ENCODE measurements at regions not wholly inside any gene's neighbourhood (a gene's known extent, or its start where the extent isn't known, plus 50 kb on each side); places are given as distances from the start of the nearest gene placed in this dataset.

DNA sequence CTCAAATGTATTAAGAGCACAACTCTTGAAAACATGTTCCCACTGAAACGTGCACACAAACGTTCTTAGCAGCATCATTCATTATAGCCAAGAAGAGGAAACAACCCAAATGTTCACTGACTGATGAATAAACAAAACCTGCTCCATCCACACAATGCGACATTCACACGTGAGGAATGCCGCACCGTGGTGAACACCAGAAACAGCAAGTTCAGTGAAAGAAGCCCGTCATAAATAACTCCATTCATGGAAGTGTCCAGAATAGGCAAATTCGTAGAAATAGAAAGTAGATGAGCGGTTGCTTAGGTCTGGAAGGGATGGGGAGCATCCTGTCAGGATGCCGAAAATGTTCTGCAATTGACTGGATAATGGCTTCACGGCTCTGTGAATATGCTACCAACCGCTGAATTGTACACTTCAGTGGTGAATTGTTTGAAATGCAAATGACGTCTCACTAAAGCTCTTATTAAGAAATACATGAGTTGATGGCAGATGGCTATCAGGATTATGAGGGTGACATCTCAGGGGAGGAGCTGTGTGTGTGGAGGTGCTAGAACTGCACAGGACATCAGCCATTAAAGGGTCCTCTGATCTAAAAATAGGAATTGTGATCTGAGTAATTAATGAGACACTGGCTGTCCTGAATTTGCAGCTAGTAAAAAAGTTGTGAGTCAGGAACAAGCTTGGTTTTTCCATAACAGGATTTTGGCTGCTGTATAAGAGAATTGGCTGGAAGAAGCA, 771.0 kb downstream of the KCNJ18 start (continued):
- TF ChIP-seq PHF8 (IDR thresholded peaks at IDR 0.05; ENCODE audit: borderline replicate concordance, low read depth) = no peak
- no peak for TF ChIP-seq FOXS1 (CRISPR knock-in tag; IDR thresholded peaks at IDR 0.05)
- no peak for TF ChIP-seq TFCP2L1 (CRISPR knock-in tag; IDR thresholded peaks at IDR 0.05)
- no peak for TF ChIP-seq HOXA7 (CRISPR knock-in tag; IDR thresholded peaks at IDR 0.05)
- no peak for TF ChIP-seq RAD21 (conservative IDR thresholded peaks at IDR 0.05 in 1 of 2, IDR thresholded peaks at IDR 0.05 in 1 of 2)
- TF ChIP-seq HES2 (IDR thresholded peaks at IDR 0.05) = no peak

GRCh38 chr17:22464041-22464440, 771.7 kb downstream of the KCNJ18 start:
- no peak for DNase-seq (ENCODE audit: low read depth in 1 of 2, low spot score in 1 of 2)
- POLR2A ChIA-PET = no interaction called here

GRCh38 chr17:22467720-22468119, 775.4 kb downstream of the KCNJ18 start:
- Histone ChIP-seq H3K4me1 (no peaks in the 10 kb centered on the region), H3K4me3 (no peak overlapping the region), H3K4me2 (no peak overlapping the region), H3K9me3 (no peaks in the 10 kb centered on the region), H3K27ac (no peak overlapping the region)
- WGBS (ENCODE audit: missing lambda C conversion rate) = 6% methylated on average over 5 of the region's 5 CpGs
- DNase-seq (ENCODE audit: low read depth in 1 of 2, low spot score in 1 of 2) = no peak
- ATAC-seq = no peak
- ChIA-PET POLR2A (no interaction called here), CTCF (no interaction called here)
- no peak for FAIRE-seq
- TF ChIP-seq MAFK (IDR thresholded peaks at IDR 0.05; ENCODE audit: partially characterized antibody) = peak; percentile 31
- no peak for TF ChIP-seq GATA3 (IDR thresholded peaks at IDR 0.05; ENCODE audit: borderline replicate concordance)
- TF ChIP-seq RARB (CRISPR knock-in tag; IDR thresholded peaks at IDR 0.05) = no peak

More at GRCh38 chr17:22464041-22464440, 771.7 kb downstream of the KCNJ18 start:
- Histone ChIP-seq H3K4me2 (no peak overlapping the region), H3K4me3 (no peak overlapping the region), H3K4me1 (no peaks in the 10 kb centered on the region), H3K27ac (no peak overlapping the region), H3K9me3 (no peaks in the 10 kb centered on the region)
- TF ChIP-seq ZFP36 (IDR thresholded peaks at IDR 0.05; ENCODE audit: borderline replicate concordance, partially characterized antibody) = no peak
- no peak for TF ChIP-seq E2F6 (IDR thresholded peaks at IDR 0.05; ENCODE audit: borderline replicate concordance, low read depth)
- TF ChIP-seq JUNB (IDR thresholded peaks at IDR 0.05) = no peak
- TF ChIP-seq RFX5 (IDR thresholded peaks at IDR 0.05) = no peak
- TF ChIP-seq CEBPB (IDR thresholded peaks at IDR 0.05) = no peak
- TF ChIP-seq CHD4 (IDR thresholded peaks at IDR 0.05; ENCODE audit: borderline replicate concordance) = no peak
- no peak for TF ChIP-seq FOSB (CRISPR knock-in tag; IDR thresholded peaks at IDR 0.05)
- TF ChIP-seq CBX8 (IDR thresholded peaks at IDR 0.05) = no peak
- TF ChIP-seq, protein P1, sequence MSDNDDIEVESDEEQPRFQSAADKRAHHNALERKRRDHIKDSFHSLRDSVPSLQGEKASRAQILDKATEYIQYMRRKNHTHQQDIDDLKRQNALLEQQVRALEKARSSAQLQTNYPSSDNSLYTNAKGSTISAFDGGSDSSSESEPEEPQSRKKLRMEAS (IDR thresholded peaks at IDR 0.05) = no peak
- TF ChIP-seq RCOR1 (IDR thresholded peaks at IDR 0.05; ENCODE audit: low read depth, low read length) = no peak
- TF ChIP-seq, protein P2, sequence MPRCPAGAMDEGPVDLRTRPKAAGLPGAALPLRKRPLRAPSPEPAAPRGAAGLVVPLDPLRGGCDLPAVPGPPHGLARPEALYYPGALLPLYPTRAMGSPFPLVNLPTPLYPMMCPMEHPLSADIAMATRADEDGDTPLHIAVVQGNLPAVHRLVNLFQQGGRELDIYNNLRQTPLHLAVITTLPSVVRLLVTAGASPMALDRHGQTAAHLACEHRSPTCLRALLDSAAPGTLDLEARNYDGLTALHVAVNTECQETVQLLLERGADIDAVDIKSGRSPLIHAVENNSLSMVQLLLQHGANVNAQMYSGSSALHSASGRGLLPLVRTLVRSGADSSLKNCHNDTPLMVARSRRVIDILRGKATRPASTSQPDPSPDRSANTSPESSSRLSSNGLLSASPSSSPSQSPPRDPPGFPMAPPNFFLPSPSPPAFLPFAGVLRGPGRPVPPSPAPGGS (IDR thresholded peaks at IDR 0.05) = no peak
- no peak for TF ChIP-seq HES2 (IDR thresholded peaks at IDR 0.05)
- TF ChIP-seq PBX3 (IDR thresholded peaks at IDR 0.05) = no peak
- TF ChIP-seq MAZ (IDR thresholded peaks at IDR 0.05; ENCODE audit: borderline replicate concordance, low read depth, low read length) = no peak
- CTCF ChIA-PET = no interaction called here
- no peak for FAIRE-seq
- ATAC-seq = no peak
- WGBS (ENCODE audit: missing lambda C conversion rate) = 22% methylated on average over 6 of the region's 6 CpGs
